ENCODE measurements at regions not wholly inside any gene's neighbourhood (a gene's known extent, or its start where the extent isn't known, plus 50 kb on each side); places are given as distances from the start of the nearest gene placed in this dataset.

- no peak for TF ChIP-seq EP300 (IDR thresholded peaks at IDR 0.05; ENCODE audit: borderline replicate concordance)
- no peak for TF ChIP-seq USF1 (IDR thresholded peaks at IDR 0.05)
- TF ChIP-seq FOXM1 (IDR thresholded peaks at IDR 0.05; ENCODE audit: borderline replicate concordance, low read depth): no peak
- TF ChIP-seq ZBTB7A (IDR thresholded peaks at IDR 0.05; ENCODE audit: low read depth): no peak
- no peak for TF ChIP-seq TAF1 (IDR thresholded peaks at IDR 0.05; ENCODE audit: low read depth)
- no peak for TF ChIP-seq MAX (IDR thresholded peaks at IDR 0.05)
- TF ChIP-seq REST (IDR thresholded peaks at IDR 0.05; ENCODE audit: low read depth): no peak
- TF ChIP-seq RAD21 (IDR thresholded peaks at IDR 0.05; ENCODE audit: low read depth): no peak
Observed at GRCh38 chr21:39065917-39066316, 117.3 kb downstream of the PSMG1 start.

Data from Ishikawa (cell line).